ENCODE measurements at regions not wholly inside any gene's neighbourhood (a gene's known extent, or its start where the extent isn't known, plus 50 kb on each side); places are given as distances from the start of the nearest gene placed in this dataset.
A peak's percentile ranks its signal among the peaks of the same experiment; 100 is the strongest.

GRCh38 chr1:37319284-37319683 lies 155.1 kb upstream of the ZC3H12A start:
- Histone ChIP-seq H3K9me2 (ENCODE audit: insufficient read depth) (peaks cover 4% of the 10 kb centered on the region; the same call in 1 of the 2 replicates), H3K27ac (ENCODE audit: low read depth) (no peak overlapping the region), H3K79me2 (replicated peaks; ENCODE audit: insufficient read depth) (no peaks in the 10 kb centered on the region), H3K27me3 (ENCODE audit: insufficient read depth) (peaks cover 8% of the 10 kb centered on the region), H3F3A (replicated peaks; ENCODE audit: low read depth) (no peaks in the 10 kb centered on the region), H3K4me1 (ENCODE audit: insufficient read depth) (peaks cover 31% of the 10 kb centered on the region), H3K4me3 (no peak overlapping the region), H4K20me1 (replicated peaks; ENCODE audit: insufficient read depth) (no peaks in the 10 kb centered on the region), H2AFZ (no peak overlapping the region), H3K4me2 (no peak overlapping the region), H3K36me3 (ENCODE audit: insufficient read depth) (no peaks in the 10 kb centered on the region)
- ATAC-seq (no peak), DNase-seq (ENCODE audit: low spot score) (no peak)
- Mint-ChIP-seq H3K27ac (peak overlapping the region; percentile 76), H3K9me3 (peaks cover 3% of the 10 kb centered on the region; the same call in 1 of the 3 replicates), H3K27me3 (ENCODE audit: insufficient read depth, low read depth, poor library complexity) (peaks cover 20% of the 10 kb centered on the region), H3K4me3 (no peak overlapping the region), H3K36me3 (ENCODE audit: low read depth) (no peaks in the 10 kb centered on the region), H3K4me1 (peaks cover 53% of the 10 kb centered on the region)
- TF ChIP-seq CTCF (conservative IDR thresholded peaks at IDR 0.05; ENCODE audit: low read depth in 2 of 2) (no peak), EZH2 (IDR thresholded peaks at IDR 0.05; ENCODE audit: low read depth, unreplicated experiment) (no peak), ETS1 (IDR thresholded peaks at IDR 0.05) (no peak), NANOG (IDR thresholded peaks at IDR 0.05; ENCODE audit: borderline replicate concordance) (no peak), POLR2AphosphoS5 (IDR thresholded peaks at IDR 0.05; ENCODE audit: low read depth) (no peak), EZH2phosphoT487 (IDR thresholded peaks at IDR 0.05; ENCODE audit: unreplicated experiment) (no peak), ZNF331 (CRISPR knock-in tag; IDR thresholded peaks at IDR 0.05; ENCODE audit: low read depth) (no peak)

- no peaks in the 10 kb centered on the region for H3K36me3 Mint-ChIP-seq (ENCODE audit: low read depth)
- H3K9me3 Mint-ChIP-seq = peaks cover 5% of the 10 kb centered on the region; the same call in 1 of the 3 replicates
- Histone ChIP-seq H3K9me2 (ENCODE audit: insufficient read depth) (no peaks in the 10 kb centered on the region), H3K4me2 (no peak overlapping the region), H3K4me1 (ENCODE audit: insufficient read depth) (no peaks in the 10 kb centered on the region; the same call in 1 of the 2 replicates), H3K79me2 (replicated peaks; ENCODE audit: insufficient read depth) (no peaks in the 10 kb centered on the region), H3K4me3 (no peak overlapping the region), H2AFZ (no peak overlapping the region), H3K36me3 (ENCODE audit: insufficient read depth) (no peaks in the 10 kb centered on the region), H3K27ac (ENCODE audit: low read depth) (no peak overlapping the region), H3K27me3 (ENCODE audit: insufficient read depth) (no peaks in the 10 kb centered on the region), H3F3A (replicated peaks; ENCODE audit: low read depth) (no peaks in the 10 kb centered on the region), H4K20me1 (replicated peaks; ENCODE audit: insufficient read depth) (no peaks in the 10 kb centered on the region)
- TF ChIP-seq NANOG (IDR thresholded peaks at IDR 0.05; ENCODE audit: borderline replicate concordance) (no peak), CTCF (conservative IDR thresholded peaks at IDR 0.05; ENCODE audit: low read depth in 2 of 2) (peak; percentile 89 to 94)
- H3K4me1 Mint-ChIP-seq = peaks cover 16% of the 10 kb centered on the region
- DNase-seq (ENCODE audit: low spot score) (peak; percentile 88), ATAC-seq (peak; percentile 58)
- H3K4me3 Mint-ChIP-seq = no peak overlapping the region
- peaks cover 24% of the 10 kb centered on the region for H3K27me3 Mint-ChIP-seq (ENCODE audit: insufficient read depth, low read depth, poor library complexity)
- no peak overlapping the region for H3K27ac Mint-ChIP-seq
Observed at GRCh38 chr1:37323486-37324377, 150.6 kb upstream of the ZC3H12A start.
